ENCODE measurements at regions not wholly inside any gene's neighbourhood (a gene's known extent, or its start where the extent isn't known, plus 50 kb on each side); places are given as distances from the start of the nearest gene placed in this dataset.

DNA sequence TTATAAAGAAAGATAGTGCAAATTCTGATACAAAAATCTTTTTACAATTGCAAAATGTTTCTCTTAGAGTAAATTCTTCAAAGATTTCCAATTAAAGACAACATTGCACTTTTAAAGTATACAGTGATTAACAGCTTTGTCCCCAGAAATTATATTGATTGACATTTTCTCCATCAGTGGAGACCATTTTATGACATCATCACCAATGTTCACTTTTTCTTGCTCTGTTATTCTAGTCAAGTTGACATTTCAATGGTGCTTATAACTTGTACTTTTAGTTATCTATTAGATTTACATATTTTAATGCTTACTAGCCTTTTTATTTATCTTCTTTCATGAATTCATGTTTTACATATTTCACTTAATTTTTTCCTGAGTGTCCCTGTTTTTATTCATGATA, 524.8 kb downstream of the HAO1 start:
- TF ChIP-seq, protein P1, sequence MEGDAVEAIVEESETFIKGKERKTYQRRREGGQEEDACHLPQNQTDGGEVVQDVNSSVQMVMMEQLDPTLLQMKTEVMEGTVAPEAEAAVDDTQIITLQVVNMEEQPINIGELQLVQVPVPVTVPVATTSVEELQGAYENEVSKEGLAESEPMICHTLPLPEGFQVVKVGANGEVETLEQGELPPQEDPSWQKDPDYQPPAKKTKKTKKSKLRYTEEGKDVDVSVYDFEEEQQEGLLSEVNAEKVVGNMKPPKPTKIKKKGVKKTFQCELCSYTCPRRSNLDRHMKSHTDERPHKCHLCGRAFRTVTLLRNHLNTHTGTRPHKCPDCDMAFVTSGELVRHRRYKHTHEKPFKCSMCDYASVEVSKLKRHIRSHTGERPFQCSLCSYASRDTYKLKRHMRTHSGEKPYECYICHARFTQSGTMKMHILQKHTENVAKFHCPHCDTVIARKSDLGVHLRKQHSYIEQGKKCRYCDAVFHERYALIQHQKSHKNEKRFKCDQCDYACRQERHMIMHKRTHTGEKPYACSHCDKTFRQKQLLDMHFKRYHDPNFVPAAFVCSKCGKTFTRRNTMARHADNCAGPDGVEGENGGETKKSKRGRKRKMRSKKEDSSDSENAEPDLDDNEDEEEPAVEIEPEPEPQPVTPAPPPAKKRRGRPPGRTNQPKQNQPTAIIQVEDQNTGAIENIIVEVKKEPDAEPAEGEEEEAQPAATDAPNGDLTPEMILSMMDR (IDR thresholded peaks at IDR 0.05), result no peak
- TF ChIP-seq EP300 (IDR thresholded peaks at IDR 0.05), result no peak
- TF ChIP-seq POLR2A (IDR thresholded peaks at IDR 0.05), result no peak

All from tibial nerve (tissue), 4 donors.